ENCODE measurements at regions not wholly inside any gene's neighbourhood (a gene's known extent, or its start where the extent isn't known, plus 50 kb on each side); places are given as distances from the start of the nearest gene placed in this dataset.

DNA sequence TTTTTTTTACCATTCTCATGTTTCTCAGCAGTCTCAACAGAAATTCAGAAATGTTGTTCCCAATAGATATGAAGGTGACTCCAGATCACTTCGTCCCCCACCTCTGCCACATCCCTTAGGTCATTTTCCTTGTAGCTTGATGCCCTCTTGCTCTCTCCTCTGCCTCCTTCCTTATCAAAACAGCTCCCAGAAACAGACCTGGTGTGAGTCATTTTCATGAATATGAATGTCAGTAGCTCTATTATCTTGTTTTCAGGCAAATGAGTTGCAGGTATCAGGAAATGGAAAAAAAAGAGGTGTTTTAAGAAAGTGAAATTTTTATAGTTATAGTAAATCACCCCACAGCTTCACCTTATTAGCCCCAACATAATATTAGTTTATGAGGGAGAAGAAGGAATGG, 539.3 kb downstream of the SUCLA2 start:
- Mint-ChIP-seq H3K27ac (no peak overlapping the region), H3K4me3 (no peak overlapping the region), H3K9me3 (peaks cover 26% of the 10 kb centered on the region), H3K27me3 (ENCODE audit: low read depth) (no peaks in the 10 kb centered on the region), H3K4me1 (no peaks in the 10 kb centered on the region), H3K36me3 (ENCODE audit: low read depth) (no peaks in the 10 kb centered on the region)
- TF ChIP-seq, protein P1, sequence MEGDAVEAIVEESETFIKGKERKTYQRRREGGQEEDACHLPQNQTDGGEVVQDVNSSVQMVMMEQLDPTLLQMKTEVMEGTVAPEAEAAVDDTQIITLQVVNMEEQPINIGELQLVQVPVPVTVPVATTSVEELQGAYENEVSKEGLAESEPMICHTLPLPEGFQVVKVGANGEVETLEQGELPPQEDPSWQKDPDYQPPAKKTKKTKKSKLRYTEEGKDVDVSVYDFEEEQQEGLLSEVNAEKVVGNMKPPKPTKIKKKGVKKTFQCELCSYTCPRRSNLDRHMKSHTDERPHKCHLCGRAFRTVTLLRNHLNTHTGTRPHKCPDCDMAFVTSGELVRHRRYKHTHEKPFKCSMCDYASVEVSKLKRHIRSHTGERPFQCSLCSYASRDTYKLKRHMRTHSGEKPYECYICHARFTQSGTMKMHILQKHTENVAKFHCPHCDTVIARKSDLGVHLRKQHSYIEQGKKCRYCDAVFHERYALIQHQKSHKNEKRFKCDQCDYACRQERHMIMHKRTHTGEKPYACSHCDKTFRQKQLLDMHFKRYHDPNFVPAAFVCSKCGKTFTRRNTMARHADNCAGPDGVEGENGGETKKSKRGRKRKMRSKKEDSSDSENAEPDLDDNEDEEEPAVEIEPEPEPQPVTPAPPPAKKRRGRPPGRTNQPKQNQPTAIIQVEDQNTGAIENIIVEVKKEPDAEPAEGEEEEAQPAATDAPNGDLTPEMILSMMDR (IDR thresholded peaks at IDR 0.05; ENCODE audit: unreplicated experiment in 3 of 3), result no peak

DNA sequence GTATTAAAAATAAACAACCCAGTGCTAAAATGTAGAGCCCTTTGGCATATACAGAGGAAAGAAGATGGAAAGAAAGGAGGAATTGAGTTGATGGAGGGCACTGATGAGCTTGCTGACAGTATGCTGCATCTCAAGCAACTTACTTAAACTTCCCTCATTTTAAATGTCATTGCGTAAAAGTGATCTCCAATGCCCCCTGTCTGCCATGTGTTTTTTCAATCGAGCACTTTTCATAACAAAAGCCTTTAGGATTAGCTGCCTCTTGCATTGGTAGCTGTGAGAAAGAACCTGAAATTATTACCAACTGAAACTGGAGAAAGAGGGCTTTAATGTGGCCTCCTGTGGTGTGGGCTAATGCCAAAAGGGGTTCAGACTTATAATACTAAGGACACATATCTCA, 541.6 kb downstream of the SUCLA2 start:
- no peak overlapping the region for H3K4me3 Mint-ChIP-seq
- H3K27me3 Mint-ChIP-seq (ENCODE audit: low read depth), result no peaks in the 10 kb centered on the region
- H3K27ac Mint-ChIP-seq, result no peak overlapping the region
- TF ChIP-seq, protein P1 (IDR thresholded peaks at IDR 0.05; ENCODE audit: unreplicated experiment in 3 of 3), result peak in 2 of 3 experiments; percentile 21 to 24
- no peaks in the 10 kb centered on the region for H3K36me3 Mint-ChIP-seq (ENCODE audit: low read depth)
- no peaks in the 10 kb centered on the region for H3K4me1 Mint-ChIP-seq
- peaks cover 5% of the 10 kb centered on the region for H3K9me3 Mint-ChIP-seq

DNA sequence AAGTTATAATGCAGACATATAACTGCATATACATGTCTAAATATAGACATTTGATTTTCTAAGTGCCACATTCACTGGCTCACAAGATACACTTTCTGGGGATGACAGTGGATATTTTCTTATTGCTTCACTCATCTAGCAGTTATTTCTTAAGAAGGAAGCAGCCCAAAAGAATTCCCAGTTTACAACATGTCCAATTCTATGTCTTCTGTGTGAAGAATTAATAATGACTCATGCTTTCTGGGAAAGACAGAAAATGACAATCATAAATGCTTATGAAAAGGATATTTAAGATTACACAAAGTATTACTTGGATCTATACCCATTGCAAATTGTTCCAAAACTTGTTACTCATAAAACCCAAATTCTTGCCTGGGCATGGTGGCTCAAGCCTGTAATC, 543.4 kb downstream of the SUCLA2 start:
- Mint-ChIP-seq H3K9me3 (no peaks in the 10 kb centered on the region), H3K27ac (no peak overlapping the region), H3K36me3 (ENCODE audit: low read depth) (no peaks in the 10 kb centered on the region), H3K4me1 (no peaks in the 10 kb centered on the region), H3K27me3 (ENCODE audit: low read depth) (no peaks in the 10 kb centered on the region), H3K4me3 (no peak overlapping the region)
- TF ChIP-seq, protein P1 (IDR thresholded peaks at IDR 0.05; ENCODE audit: unreplicated experiment in 3 of 3), result no peak

DNA sequence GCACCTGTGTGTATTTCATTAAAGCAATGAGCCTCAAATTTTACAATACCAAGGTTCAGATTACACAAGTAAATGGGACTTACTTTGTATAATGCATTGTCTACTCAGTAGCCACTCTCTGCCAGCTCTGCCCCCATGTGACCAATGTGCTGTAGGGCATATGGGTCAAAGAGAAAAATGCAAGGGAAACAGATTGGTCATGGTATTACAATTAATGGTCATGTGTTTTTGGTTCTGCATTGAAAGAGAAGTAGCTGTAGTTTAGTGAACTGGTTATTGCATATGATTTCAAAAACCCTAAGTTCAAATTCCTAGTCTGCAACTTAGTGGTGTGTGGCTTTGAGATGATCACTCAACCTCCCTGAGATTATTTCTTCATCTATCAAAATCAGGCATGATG, 545.4 kb downstream of the SUCLA2 start:
- Mint-ChIP-seq H3K4me1 (no peaks in the 10 kb centered on the region), H3K9me3 (no peaks in the 10 kb centered on the region), H3K36me3 (ENCODE audit: low read depth) (no peaks in the 10 kb centered on the region), H3K27me3 (ENCODE audit: low read depth) (no peaks in the 10 kb centered on the region), H3K27ac (no peak overlapping the region), H3K4me3 (no peak overlapping the region)
- TF ChIP-seq, protein P1 (IDR thresholded peaks at IDR 0.05; ENCODE audit: unreplicated experiment in 3 of 3), result no peak

DNA sequence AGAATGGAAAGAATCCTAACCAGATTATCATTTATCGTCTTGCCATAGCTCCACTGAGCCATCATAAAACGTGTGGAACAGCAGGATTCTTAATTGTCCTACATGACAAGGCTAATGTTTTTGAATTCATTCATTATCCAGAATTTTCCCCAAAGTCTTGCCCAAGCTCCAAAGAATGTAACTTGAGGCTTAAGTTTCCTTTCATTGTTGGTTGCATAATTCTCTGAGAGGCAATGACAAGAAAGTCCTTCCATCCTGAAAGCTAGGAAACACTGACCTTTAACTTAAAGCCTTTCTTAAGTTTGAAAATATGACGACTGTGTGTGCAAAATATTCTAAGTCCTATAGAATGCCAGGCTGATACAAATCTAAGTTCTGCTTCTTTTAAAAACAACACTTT, 546.1 kb downstream of the SUCLA2 start:
- Mint-ChIP-seq H3K27ac (no peak overlapping the region), H3K36me3 (ENCODE audit: low read depth) (no peaks in the 10 kb centered on the region), H3K4me3 (no peak overlapping the region), H3K27me3 (ENCODE audit: low read depth) (no peaks in the 10 kb centered on the region), H3K4me1 (no peaks in the 10 kb centered on the region), H3K9me3 (peaks cover 5% of the 10 kb centered on the region)
- TF ChIP-seq, protein P1 (IDR thresholded peaks at IDR 0.05; ENCODE audit: unreplicated experiment in 3 of 3), result no peak

DNA sequence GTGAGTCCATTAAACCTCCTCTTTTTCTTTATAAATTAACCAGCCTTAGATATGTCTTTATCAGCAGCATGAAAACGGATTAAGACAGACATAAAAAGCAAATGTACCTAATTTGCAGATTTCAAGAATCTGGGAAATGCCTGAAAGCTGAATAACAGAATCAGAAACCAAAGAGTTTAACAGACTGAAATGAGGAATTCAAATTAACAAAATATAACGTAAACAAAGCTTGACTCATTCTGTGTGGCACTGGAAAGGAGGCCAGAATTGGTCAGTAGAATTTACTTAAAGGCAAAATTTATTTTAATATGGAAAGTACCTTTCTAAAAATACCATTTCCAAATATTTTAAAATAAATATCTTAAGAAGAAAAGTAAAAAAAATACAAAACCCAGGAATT, 540.6 kb upstream of the HTR2A start:
- Mint-ChIP-seq H3K9me3 (peaks cover 4% of the 10 kb centered on the region), H3K27ac (no peak overlapping the region), H3K4me3 (no peak overlapping the region), H3K36me3 (ENCODE audit: low read depth) (no peaks in the 10 kb centered on the region), H3K4me1 (no peaks in the 10 kb centered on the region), H3K27me3 (ENCODE audit: low read depth) (no peaks in the 10 kb centered on the region)
- TF ChIP-seq, protein P1 (IDR thresholded peaks at IDR 0.05; ENCODE audit: unreplicated experiment in 3 of 3), result no peak

Measured in nephron (organoid).